Endothelial cell of umbilical vein (primary cell): ENCODE measurements at regions not wholly inside any gene's neighbourhood (a gene's known extent, or its start where the extent isn't known, plus 50 kb on each side); places are given as distances from the start of the nearest gene placed in this dataset.

Experiments used
- BruUV-seq: library from RNA; stranded (reverse); fragments of 400-500 nt; replicated peaks from 2 replicates; lab custom pipeline; 2021; lab: Mats Ljungman, UMichigan
- CTCF ChIA-PET: fragments of 300-600, 350-600 bp; sonication (Branson Sonifier 250); formaldehyde crosslinking; loops from one replicate; lab custom pipeline; 2021; ENCODE audit warnings: antibody characterized with exemption, inconsistent platforms; lab: Charles Lee
- POLR2A ChIA-PET: fragments of 300-600, 350-600 bp; sonication (Branson Sonifier 250); formaldehyde crosslinking; loops from one replicate; lab custom pipeline; 2021; ENCODE audit warnings: antibody characterized with exemption, inconsistent platforms; lab: Charles Lee
- DNase-seq: peaks from one replicate; pipeline ENCODE4 v3.0.0-alpha.2; 2011; ENCODE audit warnings: low read depth, low spot score
- FAIRE-seq: peaks from 2 replicates; lab custom pipeline; 2011; peaks lifted over from hg19 to GRCh38; lab: Jason Lieb, UNC
- H2AFZ ChIP-seq: 2 replicates; pipeline ENCODE4 v1.6.0; 2012; ENCODE audit warnings: low read depth, low read length, control low read depth, inconsistent platforms
- H3K27ac ChIP-seq: 2 replicates; pipeline ENCODE4 v1.5.1; 2011; ENCODE audit warnings: low read depth, mild to moderate bottlenecking, control low read depth, low read length, moderate library complexity; ENCODE audit not compliant: insufficient read depth
- H3K27me3 ChIP-seq, 2 experiments: 2 replicates each; pipeline versions ENCODE4 v1.6.0 to v1.6.1; 2011; ENCODE audit warnings: low read length in 2 of 2, mixed read lengths in 1 of 2; ENCODE audit not compliant: control insufficient read depth in 2 of 2, insufficient read depth in 2 of 2
- H3K36me3 ChIP-seq, 2 experiments: 2 replicates in 1 of 2; 3 replicates in 1 of 2; pipeline ENCODE4 v1.5.1; 2011; ENCODE audit warnings: low read length in 2 of 2, mild to moderate bottlenecking in 1 of 2, moderate library complexity in 1 of 2; ENCODE audit not compliant: control insufficient read depth in 2 of 2, insufficient read depth in 2 of 2; ENCODE audit errors: extremely low read depth in 1 of 2
- H3K4me1 ChIP-seq: 3 replicates; pipeline ENCODE4 v1.5.1; 2011; ENCODE audit warnings: mild to moderate bottlenecking, low read length; ENCODE audit not compliant: control insufficient read depth, insufficient read depth; ENCODE audit errors: extremely low read depth
- H3K4me2 ChIP-seq: 2 replicates; pipeline ENCODE4 v1.6.1; 2011; ENCODE audit warnings: low read length, control low read depth, mixed read lengths; ENCODE audit not compliant: insufficient read depth
- H3K4me3 ChIP-seq, 3 experiments: fragments of 200-600 bp in 1 of 3; sonication (generic), shearing (Covaris generic) in 1 of 3; replicated peaks in 1 of 3; 2 replicates each; pipeline ENCODE4 v1.5.1; 2011 to 2016; ENCODE audit warnings: control low read depth in 3 of 3, low read length in 3 of 3, mild to moderate bottlenecking in 2 of 3, inconsistent platforms in 1 of 3, low read depth in 1 of 3, moderate library complexity in 1 of 3; ENCODE audit not compliant: insufficient read depth in 1 of 3
- H3K79me2 ChIP-seq: 2 replicates; pipeline ENCODE4 v1.6.0; 2012; ENCODE audit warnings: low read length, inconsistent platforms; ENCODE audit not compliant: control insufficient read depth, insufficient read depth
- H3K9ac ChIP-seq: replicated peaks from 2 replicates; pipeline ENCODE3; 2011; ENCODE audit warnings: low read length, control low read depth; ENCODE audit not compliant: insufficient read depth; ENCODE audit errors: extremely low read depth
- H3K9me1 ChIP-seq: replicated peaks from 3 replicates; pipeline ENCODE4 v1.6.0; 2011; ENCODE audit warnings: mild to moderate bottlenecking, low read length; ENCODE audit not compliant: control insufficient read depth, insufficient read depth; ENCODE audit errors: extremely low read depth
- H3K9me3 ChIP-seq: replicated peaks from 2 replicates; pipeline ENCODE4 v1.5.1; 2012; ENCODE audit warnings: low read length, inconsistent platforms; ENCODE audit not compliant: control insufficient read depth, insufficient read depth
- H4K20me1 ChIP-seq: replicated peaks from 2 replicates; pipeline ENCODE3; 2011; ENCODE audit warnings: mild to moderate bottlenecking, low read length; ENCODE audit not compliant: control insufficient read depth, insufficient read depth; ENCODE audit errors: extremely low read depth
- EZH2 ChIP-seq: IDR thresholded peaks from 2 replicates; pipeline ENCODE4 v1.6.1; 2012; ENCODE audit warnings: borderline replicate concordance, low read depth, mild to moderate bottlenecking, moderate library complexity, low read length, inconsistent platforms; ENCODE audit not compliant: severe bottlenecking
- FOS ChIP-seq: IDR thresholded peaks from 2 replicates; pipeline ENCODE4 v1.6.1; 2011; ENCODE audit warnings: mild to moderate bottlenecking, low read length, moderate library complexity, borderline replicate concordance; ENCODE audit not compliant: insufficient read depth
- GATA2 ChIP-seq: IDR thresholded peaks from 2 replicates; pipeline ENCODE4 v1.7.0; 2011; ENCODE audit warnings: low read depth, mild to moderate bottlenecking, moderate library complexity, mixed read lengths, low read length; ENCODE audit not compliant: insufficient read length, insufficient read depth
- JUN ChIP-seq: IDR thresholded peaks from 2 replicates; pipeline ENCODE4 v1.6.1; 2011; ENCODE audit warnings: borderline replicate concordance, low read depth; ENCODE audit not compliant: insufficient read length, insufficient read depth
- MYC ChIP-seq: IDR thresholded peaks from one replicate; pipeline ENCODE4 v1.6.1; 2011; ENCODE audit warnings: mild to moderate bottlenecking, low read depth, low read length
- POLR2A ChIP-seq: IDR thresholded peaks from 2 replicates; pipeline ENCODE4 v1.6.1; 2012; ENCODE audit warnings: low read depth, mild to moderate bottlenecking, control low read depth, low read length
- POLR2AphosphoS5 ChIP-seq: IDR thresholded peaks from 2 replicates; pipeline ENCODE4 v1.6.1; 2012; ENCODE audit warnings: low read depth, mild to moderate bottlenecking, control low read depth, low read length, moderate library complexity; ENCODE audit not compliant: insufficient read depth
- dilution Hi-C: fragments of 300-500 bp; cut with MboI; formaldehyde crosslinking; loops from one replicate; pipeline ENCODE4 v1.15.0; 2019; ENCODE audit warnings: low sequenced_read_pairs; ENCODE audit not compliant: extremely low pct_ligation_motif_present
- intact Hi-C: fragments of 100-400 bp; cut with micrococcal nuclease; formaldehyde crosslinking; loops from one replicate; pipeline ENCODE4 v1.10.0; 2022
- TF ChIP-seq, protein P1 (sequence below), 2 donors: IDR thresholded peaks; 1 replicate in 1 of 2; 2 replicates in 1 of 2; pipeline ENCODE4 v1.5.1; 2011; ENCODE audit warnings: low read length in 2 of 2, mild to moderate bottlenecking in 2 of 2, moderate library complexity in 2 of 2, control low read depth in 1 of 2, inconsistent platforms in 1 of 2, low read depth in 1 of 2; ENCODE audit not compliant: insufficient read depth in 1 of 2; ENCODE audit errors: extremely low read depth in 1 of 2
- TF ChIP-seq, protein P2 (sequence below): IDR thresholded peaks from 2 replicates; pipeline ENCODE4 v1.6.1; 2011; ENCODE audit not compliant: insufficient read depth, insufficient read length

DNA sequence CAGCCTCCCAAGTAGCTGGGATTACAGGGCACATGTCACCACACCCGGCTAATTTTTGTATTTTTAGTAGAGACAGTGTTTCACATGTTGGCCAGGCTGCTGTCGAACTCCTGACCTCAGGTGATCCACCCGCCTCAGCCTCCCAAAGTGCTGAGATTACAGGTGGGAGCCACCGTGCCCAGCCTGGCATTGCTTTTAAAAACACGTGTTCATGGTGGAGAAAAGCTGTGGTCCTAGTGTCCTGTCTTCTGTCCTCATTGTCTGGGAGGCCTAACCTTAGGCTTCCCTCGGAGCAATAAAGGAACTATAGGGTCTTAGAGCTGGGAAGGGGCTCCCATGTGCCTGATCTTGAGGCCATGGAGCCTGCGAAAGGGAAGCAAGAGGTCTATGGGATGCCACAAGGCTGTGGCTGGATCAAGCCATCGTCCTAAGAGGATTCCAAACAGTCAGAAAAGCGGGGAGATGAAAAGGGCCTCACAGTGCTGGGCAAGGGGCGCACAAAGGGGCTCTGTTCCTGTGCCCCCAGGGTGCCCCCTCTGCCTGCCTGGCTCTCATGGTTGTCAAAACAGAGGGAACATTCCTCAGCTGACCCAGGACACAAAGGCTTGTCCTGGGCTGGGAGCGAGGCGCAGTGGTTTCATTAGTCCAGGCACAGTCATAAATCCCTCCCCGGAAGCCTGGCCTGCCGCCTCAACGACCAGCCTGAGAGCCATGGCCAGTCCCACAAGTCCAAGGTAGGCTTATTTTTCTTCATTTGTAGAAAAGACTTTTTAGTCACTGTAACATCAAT lies 106.6 kb upstream of the TNS3 start:
- TF ChIP-seq MYC (no peak), JUN (no peak), POLR2A (no peak), FOS (no peak), POLR2AphosphoS5 (no peak), GATA2 (no peak), EZH2 (no peak)
- TF ChIP-seq, protein P1, sequence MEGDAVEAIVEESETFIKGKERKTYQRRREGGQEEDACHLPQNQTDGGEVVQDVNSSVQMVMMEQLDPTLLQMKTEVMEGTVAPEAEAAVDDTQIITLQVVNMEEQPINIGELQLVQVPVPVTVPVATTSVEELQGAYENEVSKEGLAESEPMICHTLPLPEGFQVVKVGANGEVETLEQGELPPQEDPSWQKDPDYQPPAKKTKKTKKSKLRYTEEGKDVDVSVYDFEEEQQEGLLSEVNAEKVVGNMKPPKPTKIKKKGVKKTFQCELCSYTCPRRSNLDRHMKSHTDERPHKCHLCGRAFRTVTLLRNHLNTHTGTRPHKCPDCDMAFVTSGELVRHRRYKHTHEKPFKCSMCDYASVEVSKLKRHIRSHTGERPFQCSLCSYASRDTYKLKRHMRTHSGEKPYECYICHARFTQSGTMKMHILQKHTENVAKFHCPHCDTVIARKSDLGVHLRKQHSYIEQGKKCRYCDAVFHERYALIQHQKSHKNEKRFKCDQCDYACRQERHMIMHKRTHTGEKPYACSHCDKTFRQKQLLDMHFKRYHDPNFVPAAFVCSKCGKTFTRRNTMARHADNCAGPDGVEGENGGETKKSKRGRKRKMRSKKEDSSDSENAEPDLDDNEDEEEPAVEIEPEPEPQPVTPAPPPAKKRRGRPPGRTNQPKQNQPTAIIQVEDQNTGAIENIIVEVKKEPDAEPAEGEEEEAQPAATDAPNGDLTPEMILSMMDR (IDR thresholded peaks at IDR 0.05; ENCODE audit: extremely low read depth in 1 of 2, insufficient read depth in 1 of 2, low read depth in 1 of 2, low read length in 2 of 2) = no peak
- TF ChIP-seq, protein P2, sequence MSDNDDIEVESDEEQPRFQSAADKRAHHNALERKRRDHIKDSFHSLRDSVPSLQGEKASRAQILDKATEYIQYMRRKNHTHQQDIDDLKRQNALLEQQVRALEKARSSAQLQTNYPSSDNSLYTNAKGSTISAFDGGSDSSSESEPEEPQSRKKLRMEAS = no peak
- no TSS peak for BruUV-seq
- Histone ChIP-seq H3K9me3 (no peaks in the 10 kb centered on the region), H3K4me2 (no peak overlapping the region), H3K4me1 (no peaks in the 10 kb centered on the region), H3K9me1 (no peaks in the 10 kb centered on the region), H2AFZ (no peak overlapping the region), H3K27ac (no peak overlapping the region), H3K27me3 (no peaks in the 10 kb centered on the region), H3K4me3 (no peak overlapping the region), H3K9ac (no peak overlapping the region), H4K20me1 (no peaks in the 10 kb centered on the region), H3K79me2 (no peaks in the 10 kb centered on the region), H3K36me3 (no peaks in the 10 kb centered on the region)
- dilution Hi-C loops (no loop called here), intact Hi-C loops (no loop called here)
- FAIRE-seq (no peak), DNase-seq (no peak)
- POLR2A ChIA-PET = no interaction called here
- CTCF ChIA-PET = interaction anchor here (0.9 to 1.2 kb wide), 2 partner anchors 10 to 13 kb away, joined by 3 read pairs; no protein-coding TSS in a partner anchor
